GM19324 (cell line): ENCODE measurements at regions not wholly inside any gene's neighbourhood (a gene's known extent, or its start where the extent isn't known, plus 50 kb on each side); places are given as distances from the start of the nearest gene placed in this dataset.

Source experiments
- ATAC-seq: cut with Tn5 transposase; IDR thresholded peaks from one replicate; pipeline ENCODE4 v1.9.1; 2021; ENCODE audit warnings: mild to moderate bottlenecking, moderate library complexity; ENCODE audit not compliant: unreplicated experiment, low FRiP score

DNA sequence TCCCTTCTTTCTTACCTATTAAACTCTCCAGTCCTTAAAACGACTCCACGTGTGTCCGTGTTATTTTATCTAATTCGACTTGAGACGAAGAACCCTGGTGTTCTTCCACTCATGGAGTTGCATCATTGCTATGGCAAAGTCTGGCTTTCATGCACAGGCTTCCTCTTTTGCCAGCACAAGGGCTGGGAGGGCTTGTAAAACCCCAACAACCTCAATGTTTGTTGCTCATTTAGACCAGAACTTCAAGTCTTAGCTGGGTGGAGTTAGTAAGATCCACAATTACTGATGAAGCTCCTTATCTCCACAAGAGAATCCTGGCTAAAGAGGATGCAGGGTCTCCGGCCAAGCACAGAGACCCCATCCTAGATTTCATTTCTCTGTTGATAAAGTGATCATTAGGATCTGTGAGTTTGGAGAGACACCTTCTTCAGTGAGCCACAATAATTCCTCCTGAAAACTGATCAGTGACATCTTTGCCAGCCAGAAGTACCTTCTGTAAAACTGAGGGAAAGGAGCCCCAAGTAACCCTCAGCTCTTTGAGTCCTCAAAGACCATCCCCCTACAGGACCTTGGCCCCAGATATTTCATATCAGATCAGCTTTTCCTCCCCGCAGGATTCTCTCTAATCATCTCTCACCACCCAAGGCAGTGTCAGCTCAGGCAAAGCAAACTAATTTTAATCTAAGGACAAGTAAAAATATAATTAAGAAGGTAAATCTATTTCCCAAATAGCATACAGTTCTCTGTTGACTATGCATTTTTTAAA lies 514.6 kb downstream of the FUT8 start:
- no peak for ATAC-seq

DNA sequence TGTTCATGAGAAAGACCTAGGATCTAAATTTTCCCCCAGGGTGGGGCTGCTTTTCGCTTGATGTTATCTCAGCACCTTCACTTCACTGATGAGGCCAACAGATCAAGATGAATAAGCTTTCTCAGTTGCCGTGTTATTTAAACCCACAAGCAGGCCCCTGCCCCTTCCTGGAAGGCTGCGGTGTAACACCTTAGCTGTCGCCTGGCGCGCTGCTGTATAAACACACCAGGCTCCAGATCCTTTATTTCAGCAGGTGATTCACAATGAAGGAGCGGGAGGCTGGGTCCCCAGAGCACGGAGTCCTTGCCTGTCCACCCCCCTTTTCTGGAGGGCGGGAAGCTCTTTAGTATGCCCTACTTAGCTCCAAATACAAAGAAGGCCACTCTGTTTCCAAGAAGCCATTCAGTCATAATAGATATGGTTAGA lies 515.4 kb downstream of the FUT8 start:
- no peak for ATAC-seq

DNA sequence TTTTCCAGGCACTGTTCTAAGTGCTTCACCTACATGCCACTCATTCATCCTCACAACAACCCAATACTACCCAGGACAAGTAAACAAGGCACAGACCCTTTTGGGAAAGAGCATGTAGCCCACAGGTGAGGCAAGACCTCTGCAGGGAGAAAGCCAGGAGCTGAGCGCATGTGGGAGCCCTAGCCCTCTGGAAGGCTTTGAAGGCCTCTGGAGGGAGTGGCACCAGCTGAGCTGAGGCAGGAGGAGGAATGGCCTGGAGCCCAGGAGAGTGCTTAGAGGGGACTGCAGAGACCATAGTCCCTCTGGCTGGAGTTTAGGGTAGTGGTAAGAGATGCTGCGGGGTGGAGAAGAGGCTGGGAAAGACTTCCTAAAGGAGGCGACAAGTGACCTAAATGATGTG lies 516.5 kb downstream of the FUT8 start:
- ATAC-seq = no peak

DNA sequence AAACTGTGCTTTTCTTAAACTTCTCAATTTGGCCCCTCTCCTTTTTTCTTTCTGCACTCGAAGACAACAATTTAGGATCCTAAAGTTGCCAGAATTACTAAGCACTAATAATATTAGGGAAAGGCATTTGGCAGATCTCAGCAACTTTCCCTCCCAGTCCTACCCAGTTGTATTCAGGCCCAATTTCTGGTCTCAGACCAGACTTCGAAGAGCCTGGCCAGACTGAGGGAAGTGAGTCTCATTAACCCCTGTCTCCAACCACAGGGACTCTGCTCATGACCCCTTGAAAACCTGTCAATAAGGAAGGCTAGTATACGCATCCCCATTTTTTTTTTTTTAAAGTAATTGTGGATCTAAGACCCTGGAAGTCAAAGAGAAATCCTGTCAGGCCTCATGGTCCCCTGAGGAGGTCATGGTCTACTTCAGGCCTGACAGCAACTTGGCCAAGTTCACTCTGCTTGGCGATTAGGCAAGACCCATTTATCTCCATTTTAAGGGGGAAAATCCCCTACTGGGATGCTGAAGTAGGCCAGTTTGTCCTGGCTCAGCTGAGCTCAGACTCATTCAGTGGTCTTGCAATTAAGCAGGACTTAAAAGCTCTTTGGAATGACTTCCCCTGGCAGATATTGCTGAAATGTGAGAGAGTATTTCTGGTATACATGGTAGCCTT lies 521.0 kb downstream of the FUT8 start:
- no peak for ATAC-seq

DNA sequence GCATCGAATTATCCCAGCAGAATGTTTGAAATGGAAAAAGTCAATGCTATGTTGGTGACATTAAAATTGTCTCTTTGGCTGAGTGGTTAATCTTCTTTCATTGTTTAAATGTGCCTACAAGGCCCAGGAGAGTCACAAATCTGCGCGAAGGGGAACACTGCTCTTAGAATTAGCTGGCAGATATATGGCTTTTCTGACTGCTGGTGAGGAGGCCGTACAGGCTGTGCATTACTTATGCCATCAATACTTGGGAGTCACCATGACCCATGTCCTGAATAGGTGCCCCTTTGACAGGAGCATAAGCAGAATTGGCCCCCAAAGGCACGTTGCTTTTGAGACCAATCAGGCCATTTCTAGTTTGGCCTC lies 521.5 kb downstream of the FUT8 start:
- no peak for ATAC-seq

DNA sequence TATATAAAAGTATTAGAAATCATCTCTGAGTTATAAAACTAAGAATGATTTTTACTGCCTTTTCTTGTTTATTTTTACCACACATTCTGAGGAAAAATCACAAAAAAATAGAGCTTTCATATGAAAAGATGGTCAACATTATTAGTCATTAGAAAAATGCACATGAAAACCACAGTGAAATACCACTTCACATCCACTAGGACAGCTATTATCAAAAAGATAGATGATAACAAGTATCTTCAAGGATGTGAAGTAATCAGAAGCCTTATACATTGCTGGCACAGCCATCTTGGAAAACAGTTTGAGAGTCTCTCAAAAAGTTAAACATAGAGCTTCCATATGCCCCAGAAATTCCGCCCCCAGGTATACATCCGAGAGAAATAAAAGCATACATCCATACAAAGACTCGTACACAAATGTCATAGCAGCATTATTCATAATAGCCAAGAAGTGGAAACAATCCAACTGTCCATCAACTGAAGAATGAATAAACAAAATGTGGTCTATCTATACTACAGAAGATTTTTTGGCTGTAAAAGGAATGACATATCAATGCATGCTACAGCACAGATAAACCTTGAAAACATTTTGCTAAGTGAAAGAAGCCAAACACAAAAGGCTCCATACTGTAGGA lies 523.9 kb downstream of the FUT8 start:
- ATAC-seq = no peak

DNA sequence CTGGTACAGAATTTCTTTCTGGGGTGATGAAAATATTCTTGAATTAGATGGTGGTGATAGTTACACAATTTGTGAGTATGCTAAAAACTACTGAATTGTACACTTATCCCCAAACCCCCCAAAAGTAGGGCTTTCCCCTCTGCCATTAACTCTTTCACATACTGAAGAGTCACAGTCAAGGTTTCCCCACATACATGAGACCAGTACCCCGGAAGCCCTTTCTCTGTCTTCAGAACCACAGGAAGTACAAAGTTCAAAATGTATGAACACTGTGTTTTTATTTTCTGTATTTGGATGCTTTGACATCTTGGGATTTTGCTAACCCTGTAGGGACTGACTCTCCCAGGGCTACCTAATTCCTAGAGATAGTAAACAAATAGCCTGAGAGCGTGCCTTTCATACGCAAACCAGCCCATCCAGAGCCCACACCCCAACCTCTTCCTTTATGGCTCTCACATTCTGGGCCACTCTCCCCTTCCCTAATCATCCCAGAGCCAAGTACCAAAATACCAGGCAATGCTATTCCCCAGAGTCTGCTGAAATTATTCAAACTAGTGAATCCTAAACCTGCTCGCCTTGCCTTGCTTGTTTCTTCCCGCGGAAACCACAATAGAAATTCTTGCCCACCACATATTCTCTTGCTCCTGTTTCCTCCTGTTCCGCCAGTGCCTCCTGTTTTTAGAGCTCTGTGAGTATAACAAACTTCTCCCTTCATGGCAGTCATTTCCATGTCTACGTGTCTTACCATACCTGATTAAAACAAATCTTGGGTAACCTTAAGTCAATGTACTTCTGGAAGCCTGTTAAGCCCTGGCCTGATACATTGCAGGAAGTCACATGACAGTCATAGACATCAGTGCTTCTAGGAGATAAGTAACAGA lies 524.8 kb downstream of the FUT8 start:
- no peak for ATAC-seq

DNA sequence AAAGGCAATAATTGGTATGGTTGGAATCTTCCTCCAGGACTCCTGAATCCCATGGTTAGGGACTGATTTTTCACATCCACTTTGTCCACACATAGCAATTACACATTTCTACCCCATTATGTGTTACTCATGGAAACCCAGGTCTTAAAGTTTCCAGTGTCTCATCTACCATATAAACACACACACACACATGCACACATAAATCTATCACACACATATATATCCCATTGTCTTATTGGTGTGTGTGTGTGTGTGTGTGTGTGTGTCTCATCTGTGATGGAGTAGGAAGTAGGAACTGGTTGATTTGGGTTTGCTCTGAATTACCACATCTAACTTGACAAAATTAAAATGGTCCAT lies 525.4 kb downstream of the FUT8 start:
- no peak for ATAC-seq

DNA sequence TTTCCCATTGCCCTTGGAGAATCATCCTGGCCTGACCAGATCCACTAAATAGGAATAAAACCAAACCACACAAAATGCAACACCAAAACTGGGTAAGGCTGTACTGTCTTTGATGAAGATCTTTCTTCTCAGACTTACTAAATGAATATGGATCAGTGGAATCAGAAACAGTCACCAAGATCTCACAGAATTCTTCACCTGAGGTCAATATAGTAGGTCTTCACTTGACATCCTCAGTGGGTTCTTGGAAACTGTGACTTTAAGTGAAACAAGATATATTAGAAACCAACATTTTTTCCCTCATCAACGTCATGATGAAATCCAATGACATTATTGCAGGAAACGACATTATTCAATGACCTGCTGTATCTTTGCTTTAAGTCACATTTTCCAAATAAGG lies 526.2 kb downstream of the FUT8 start:
- ATAC-seq = no peak

DNA sequence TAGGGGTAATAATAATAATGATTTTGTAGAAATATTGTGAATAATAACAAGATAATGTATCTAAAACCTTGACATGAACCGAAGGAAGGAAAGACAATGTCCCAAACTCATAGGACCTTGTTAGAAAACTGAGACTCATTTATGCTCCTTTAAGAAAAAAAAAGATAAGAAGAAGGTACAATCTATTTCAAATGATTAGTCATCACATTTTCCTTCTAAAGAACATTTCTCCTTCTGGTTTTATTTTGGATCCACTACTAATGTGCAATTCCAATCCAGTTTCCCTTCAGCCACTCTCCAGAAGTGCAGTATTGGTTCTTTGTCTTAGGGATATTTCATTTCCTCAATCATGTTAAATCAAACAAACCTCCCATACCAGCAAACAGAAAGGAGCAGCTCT lies 526.7 kb downstream of the FUT8 start:
- ATAC-seq = no peak

DNA sequence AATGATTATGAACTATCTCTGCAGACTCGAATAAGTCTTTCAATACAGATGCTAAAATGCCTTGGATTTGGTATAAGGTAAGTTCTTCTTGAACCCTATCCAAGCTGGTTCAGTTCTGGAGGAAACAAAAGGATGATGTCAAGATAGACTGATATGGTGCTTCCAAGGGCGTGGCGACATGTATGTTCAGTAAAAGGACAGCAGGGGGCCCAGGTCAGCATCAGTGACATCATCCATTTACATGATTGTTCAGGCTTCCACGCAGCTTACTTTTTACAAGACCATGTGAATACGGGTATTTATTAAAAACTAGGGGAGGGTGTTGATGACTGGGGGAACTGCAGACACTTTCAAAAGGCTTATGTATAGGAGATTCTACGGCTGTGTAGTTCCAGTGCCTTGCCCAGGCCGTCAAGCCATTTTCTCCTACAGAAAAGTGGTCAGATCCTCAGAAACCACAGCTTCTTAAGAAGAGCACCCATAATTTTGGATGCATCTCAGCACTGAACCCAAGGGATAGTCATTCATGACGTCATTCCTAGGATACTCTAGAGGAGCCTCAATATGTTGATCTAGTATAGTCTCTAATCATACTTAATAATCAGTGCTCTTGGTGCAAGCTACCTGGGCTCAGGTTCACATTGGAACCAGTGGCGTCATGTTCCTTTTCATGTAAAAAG lies 527.7 kb downstream of the FUT8 start:
- ATAC-seq = no peak

DNA sequence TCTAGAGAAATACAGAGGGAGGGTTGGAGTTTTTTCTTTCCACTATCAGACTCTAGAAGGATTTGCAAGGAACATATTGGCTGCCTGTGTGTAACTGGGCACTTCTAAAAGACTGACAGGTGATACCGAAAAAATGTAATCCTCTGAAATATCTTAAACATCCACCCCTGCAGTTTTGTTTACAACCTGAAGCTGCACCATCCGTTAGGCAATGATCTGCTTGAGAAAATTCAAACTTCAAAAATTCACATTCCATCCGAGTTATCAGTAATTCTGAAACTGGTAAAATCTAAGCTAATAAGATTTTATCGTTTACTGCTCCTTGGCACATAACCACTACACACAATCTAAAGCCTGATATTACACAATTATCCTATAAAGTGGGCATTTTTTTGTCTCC lies 528.6 kb downstream of the FUT8 start:
- no peak for ATAC-seq

DNA sequence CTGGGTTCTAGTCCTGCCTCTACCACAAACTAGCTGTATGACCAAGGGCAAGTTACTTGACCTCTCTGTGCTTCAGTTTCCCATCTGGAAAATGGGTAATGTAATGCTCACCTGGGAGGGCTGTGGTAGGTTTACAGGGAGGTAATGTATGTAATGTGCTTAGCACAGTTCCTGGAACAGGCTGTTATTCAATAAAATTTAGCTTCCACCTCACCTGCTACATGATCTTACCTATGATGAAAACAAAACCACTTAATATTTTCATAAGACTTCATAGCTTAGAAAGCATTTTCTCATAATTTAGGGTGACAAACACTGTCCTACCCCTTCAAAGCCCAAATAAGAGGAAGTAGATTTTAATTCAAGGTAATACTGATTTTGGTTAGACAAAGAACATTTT lies 530.6 kb downstream of the FUT8 start:
- no peak for ATAC-seq

DNA sequence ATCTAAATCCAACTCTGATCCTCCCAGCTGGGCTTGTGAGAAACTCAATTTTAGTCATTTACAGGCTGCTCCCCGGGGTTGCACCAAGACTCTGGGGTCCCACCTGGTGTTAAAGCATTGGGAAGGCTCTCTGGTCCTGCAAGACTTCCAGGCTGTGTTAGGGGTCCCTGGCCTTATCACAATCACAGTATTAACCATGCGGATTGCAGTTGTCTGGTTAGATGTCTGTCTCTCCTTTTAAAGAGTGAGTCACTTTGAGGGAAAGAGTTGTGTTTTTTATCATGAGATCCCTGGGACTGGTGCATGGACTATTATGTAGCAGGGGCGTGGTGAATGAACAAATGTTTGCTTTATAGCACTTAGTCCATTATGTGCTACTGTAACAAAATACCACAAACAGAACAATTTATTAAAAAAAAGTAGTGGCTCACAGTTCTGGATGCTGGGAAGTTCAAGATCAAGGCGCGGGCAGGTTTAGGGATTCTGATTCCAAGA lies 531.4 kb downstream of the FUT8 start:
- ATAC-seq = no peak

DNA sequence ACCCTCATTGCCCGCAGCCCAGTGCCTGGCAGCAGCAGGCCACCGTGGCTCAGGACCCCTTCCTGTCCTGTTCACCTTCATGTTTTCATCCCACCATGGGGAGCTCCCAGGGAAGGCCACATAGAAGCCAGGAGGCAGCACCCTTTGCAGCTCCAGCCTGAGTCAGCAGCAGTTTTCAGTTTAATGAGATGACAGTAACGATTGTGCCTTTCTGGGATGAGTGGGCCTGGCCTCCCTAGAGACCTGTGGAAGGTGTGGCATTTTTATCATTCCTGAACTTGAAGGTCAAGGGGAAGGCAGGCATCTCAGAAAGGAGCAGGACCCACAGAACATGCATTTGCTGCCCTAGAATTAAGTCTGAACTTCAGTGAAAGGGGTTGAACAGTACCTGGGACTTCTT lies 532.8 kb downstream of the FUT8 start:
- ATAC-seq = no peak

DNA sequence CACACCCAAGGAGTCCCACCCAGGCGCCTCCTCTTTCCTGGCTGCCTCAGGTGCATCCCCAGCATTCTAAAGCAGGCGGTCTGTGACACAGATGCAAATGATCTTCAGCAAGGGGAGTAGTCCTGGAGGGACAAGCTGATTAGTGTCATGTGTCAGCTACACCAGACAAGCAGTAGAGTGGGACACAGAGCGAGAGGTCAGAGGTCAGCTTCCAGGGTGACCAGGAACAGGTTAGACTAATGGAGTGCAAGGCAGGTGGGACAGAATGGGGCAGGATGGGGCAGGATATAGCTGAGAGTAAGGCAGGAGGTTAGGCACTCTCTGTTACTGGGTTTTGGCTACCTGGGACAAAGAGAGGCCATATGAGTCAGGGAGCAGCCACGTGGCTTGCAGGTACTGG lies 534.0 kb downstream of the FUT8 start:
- no peak for ATAC-seq

DNA sequence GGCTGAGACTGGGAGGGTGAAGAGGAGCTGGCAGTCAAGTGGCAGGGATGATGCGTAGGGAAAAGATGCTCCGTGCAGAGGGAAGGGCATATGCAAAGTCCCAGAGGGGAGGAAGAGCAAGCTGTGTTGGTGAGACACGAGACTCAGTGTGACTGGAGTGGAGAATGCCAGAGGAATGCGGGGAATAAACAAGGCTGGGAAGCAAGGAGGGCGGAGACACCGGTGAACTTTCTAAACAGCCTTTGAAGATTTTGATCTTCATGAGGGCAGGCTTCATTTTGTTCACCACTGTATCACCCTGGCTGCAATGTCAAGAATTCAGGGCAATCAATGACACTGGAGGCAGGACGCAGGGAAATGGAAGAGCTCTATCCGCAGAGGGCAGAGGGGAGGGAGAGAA lies 535.8 kb downstream of the FUT8 start:
- no peak for ATAC-seq

DNA sequence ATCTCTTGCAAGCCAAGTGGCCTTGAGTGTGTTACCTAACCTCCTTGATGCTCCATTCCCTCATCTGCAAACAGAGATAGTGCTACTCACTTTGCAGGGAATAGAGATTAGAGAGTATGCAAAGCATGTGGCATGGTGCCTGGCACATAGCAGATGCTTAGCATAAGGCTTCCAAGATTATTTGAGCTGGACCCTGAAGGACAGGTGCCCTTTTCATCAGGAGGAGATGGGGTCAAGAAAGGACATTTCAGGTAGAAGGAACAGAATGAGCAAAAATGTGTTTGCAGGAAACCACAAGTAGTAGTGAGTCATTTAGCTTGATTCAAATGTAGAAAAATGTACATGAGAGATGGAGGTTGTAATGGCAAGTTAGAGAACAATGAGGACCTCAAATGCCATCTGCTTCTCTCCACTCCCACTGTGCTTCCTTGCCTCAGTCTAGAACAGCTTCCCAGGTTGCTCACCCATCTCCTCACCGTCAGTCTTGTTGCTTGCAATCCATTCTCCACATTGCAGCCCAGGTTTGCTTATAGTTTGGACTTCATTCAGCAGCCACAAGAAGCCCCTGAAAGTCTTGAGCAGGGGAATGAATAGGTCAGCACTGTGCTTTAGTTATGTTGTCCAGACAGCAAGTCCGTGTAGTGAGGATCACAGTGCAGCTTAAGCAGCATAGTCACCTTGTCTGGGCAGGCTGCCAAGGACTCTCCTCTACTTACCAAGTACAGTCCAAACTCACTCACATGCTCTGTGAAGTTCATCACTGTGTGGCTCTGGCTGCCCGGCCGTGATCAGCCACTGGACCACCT lies 536.3 kb upstream of the CCDC196 start:
- peak; percentile 40 for ATAC-seq

DNA sequence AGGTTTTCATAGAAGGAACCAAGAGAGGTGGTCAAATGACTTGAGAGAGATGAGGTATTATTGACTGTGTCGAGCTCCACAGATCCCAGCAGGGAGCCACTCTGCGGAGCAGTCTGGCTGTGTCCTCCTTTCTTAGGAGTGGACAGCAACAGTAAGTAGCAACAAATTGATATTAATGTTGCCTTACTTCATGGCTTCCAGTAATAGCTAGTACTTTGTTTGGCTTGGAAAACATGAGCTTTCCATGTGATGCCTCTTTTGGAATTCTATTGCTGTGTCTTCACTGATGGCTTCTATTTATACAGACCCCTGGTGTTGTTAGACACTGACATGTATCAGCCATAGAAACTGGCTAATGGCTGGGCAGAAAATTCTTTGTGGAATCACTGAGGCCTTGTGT lies 531.2 kb upstream of the CCDC196 start:
- no peak for ATAC-seq
